MM.1S (cell line): ENCODE measurements at regions not wholly inside any gene's neighbourhood (a gene's known extent, or its start where the extent isn't known, plus 50 kb on each side); places are given as distances from the start of the nearest gene placed in this dataset.

ENCODE experiments used
- DNase-seq: peaks from one replicate; pipeline ENCODE4 v3.0.0-alpha.2; 2015
- H2AFZ ChIP-seq: fragments of 300-600 bp; sonication (generic); 2 replicates; pipeline ENCODE4 v1.6.0; 2016; ENCODE audit warnings: antibody characterized with exemption, low read length
- H3F3A ChIP-seq: fragments of 300-600 bp; sonication (generic); 2 replicates; pipeline ENCODE4 v1.6.1; 2016; ENCODE audit warnings: mild to moderate bottlenecking, antibody characterized with exemption, low read length, moderate library complexity, mixed read lengths; ENCODE audit not compliant: insufficient read depth
- H3K27ac ChIP-seq: fragments of 300-600 bp; sonication (generic); 2 replicates; pipeline ENCODE4 v1.5.1; 2016; ENCODE audit warnings: mild to moderate bottlenecking, low read length
- H3K27me3 ChIP-seq: fragments of 300-600 bp; sonication (generic); replicated peaks from 2 replicates; pipeline ENCODE4 v1.6.0; 2016; ENCODE audit warnings: low read length; ENCODE audit not compliant: insufficient read depth
- H3K36me3 ChIP-seq: fragments of 300-600 bp; sonication (generic); replicated peaks from 2 replicates; pipeline ENCODE4 v1.6.1; 2016; ENCODE audit warnings: mild to moderate bottlenecking, low read length, mixed read lengths; ENCODE audit not compliant: insufficient read depth
- H3K4me1 ChIP-seq: fragments of 300-600 bp; sonication (generic); 2 replicates; pipeline ENCODE4 v1.6.1; 2016; ENCODE audit warnings: low read length, mixed read lengths
- H3K4me2 ChIP-seq: fragments of 300-600 bp; sonication (generic); 2 replicates; pipeline ENCODE4 v1.6.0; 2016; ENCODE audit warnings: low read depth, low read length
- H3K4me3 ChIP-seq: fragments of 300-600 bp; sonication (generic); 2 replicates; pipeline ENCODE4 v1.5.1; 2016; ENCODE audit warnings: low read length, mixed read lengths
- H3K79me2 ChIP-seq: fragments of 300-600 bp; sonication (generic); 2 replicates; pipeline ENCODE4 v1.6.1; 2016; ENCODE audit warnings: mixed run types, low read length, mixed read lengths
- H3K9ac ChIP-seq: fragments of 300-600 bp; sonication (generic); 2 replicates; pipeline ENCODE4 v1.6.1; 2016; ENCODE audit warnings: low read length, mixed read lengths
- H3K9me2 ChIP-seq: fragments of 300-600 bp; sonication (generic); replicated peaks from 2 replicates; pipeline ENCODE4 v1.6.1; 2016; ENCODE audit warnings: mild to moderate bottlenecking, low read length, mixed read lengths; ENCODE audit not compliant: insufficient read depth
- H3K9me3 ChIP-seq: fragments of 300-600 bp; sonication (generic); replicated peaks from 2 replicates; pipeline ENCODE4 v1.6.1; 2016; ENCODE audit warnings: mild to moderate bottlenecking, low read length, mixed read lengths; ENCODE audit not compliant: insufficient read depth
- H4K20me1 ChIP-seq: fragments of 300-600 bp; sonication (generic); 2 replicates; pipeline ENCODE4 v1.6.1; 2016; ENCODE audit warnings: mild to moderate bottlenecking, low read length, moderate library complexity, mixed read lengths; ENCODE audit not compliant: insufficient read depth
- EZH2 ChIP-seq: fragments of 300-600 bp; sonication (generic); optimal IDR thresholded peaks from 2 replicates; pipeline ENCODE3; 2017; ENCODE audit warnings: low read depth, mild to moderate bottlenecking, antibody characterized with exemption, low read length, mixed read lengths
- EZH2phosphoT487 ChIP-seq: fragments of 300-600 bp; sonication (generic); IDR thresholded peaks from 2 replicates; pipeline ENCODE4 v1.6.1; 2018; ENCODE audit warnings: antibody characterized with exemption, low read length
- TF ChIP-seq, protein P1 (sequence below): fragments of 300-600 bp; sonication (generic); IDR thresholded peaks from 2 replicates; pipeline ENCODE4 v1.5.1; 2016; ENCODE audit warnings: antibody characterized with exemption, low read length, mixed read lengths

GRCh38 chr14:97490521-97491070, 693.4 kb downstream of the VRK1 start:
- no peaks in the 10 kb centered on the region for H3K9me2 ChIP-seq
- no peak overlapping the region for H3K4me2 ChIP-seq
- H3K9ac ChIP-seq = no peak overlapping the region
- H3K4me1 ChIP-seq = no peaks in the 10 kb centered on the region
- TF ChIP-seq, protein P1, sequence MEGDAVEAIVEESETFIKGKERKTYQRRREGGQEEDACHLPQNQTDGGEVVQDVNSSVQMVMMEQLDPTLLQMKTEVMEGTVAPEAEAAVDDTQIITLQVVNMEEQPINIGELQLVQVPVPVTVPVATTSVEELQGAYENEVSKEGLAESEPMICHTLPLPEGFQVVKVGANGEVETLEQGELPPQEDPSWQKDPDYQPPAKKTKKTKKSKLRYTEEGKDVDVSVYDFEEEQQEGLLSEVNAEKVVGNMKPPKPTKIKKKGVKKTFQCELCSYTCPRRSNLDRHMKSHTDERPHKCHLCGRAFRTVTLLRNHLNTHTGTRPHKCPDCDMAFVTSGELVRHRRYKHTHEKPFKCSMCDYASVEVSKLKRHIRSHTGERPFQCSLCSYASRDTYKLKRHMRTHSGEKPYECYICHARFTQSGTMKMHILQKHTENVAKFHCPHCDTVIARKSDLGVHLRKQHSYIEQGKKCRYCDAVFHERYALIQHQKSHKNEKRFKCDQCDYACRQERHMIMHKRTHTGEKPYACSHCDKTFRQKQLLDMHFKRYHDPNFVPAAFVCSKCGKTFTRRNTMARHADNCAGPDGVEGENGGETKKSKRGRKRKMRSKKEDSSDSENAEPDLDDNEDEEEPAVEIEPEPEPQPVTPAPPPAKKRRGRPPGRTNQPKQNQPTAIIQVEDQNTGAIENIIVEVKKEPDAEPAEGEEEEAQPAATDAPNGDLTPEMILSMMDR = no peak
- TF ChIP-seq EZH2phosphoT487 (no peak), EZH2 (no peak)
- H3K27ac ChIP-seq = no peak overlapping the region
- H3K9me3 ChIP-seq = no peaks in the 10 kb centered on the region
- H3K27me3 ChIP-seq = no peaks in the 10 kb centered on the region
- H4K20me1 ChIP-seq = no peaks in the 10 kb centered on the region
- no peak overlapping the region for H3K4me3 ChIP-seq
- no peaks in the 10 kb centered on the region for H3K36me3 ChIP-seq
- no peak overlapping the region for H2AFZ ChIP-seq
- H3K79me2 ChIP-seq = no peaks in the 10 kb centered on the region
- no peak for DNase-seq
- no peaks in the 10 kb centered on the region for H3F3A ChIP-seq

DNA sequence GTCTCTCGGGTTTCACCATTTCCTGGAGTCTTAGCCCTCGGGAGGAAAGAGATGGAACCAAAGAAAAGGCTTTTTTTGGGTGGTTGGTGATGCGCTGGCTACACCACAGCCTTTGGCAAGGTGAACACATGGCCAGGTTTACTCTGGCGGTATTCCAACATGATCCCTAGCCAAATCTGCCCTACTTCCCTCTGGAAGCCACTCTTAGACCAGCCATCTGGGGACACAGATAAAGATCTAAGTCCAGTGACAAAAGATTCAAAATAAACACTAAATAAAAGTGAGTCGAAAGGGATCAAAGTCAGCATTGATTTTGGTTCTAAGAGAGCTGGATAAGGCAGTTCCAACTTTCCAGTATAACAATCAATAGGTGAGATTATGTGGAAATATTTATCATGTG, 694.5 kb downstream of the VRK1 start:
- H3K9me3 ChIP-seq = no peaks in the 10 kb centered on the region
- H3F3A ChIP-seq = no peaks in the 10 kb centered on the region
- H3K27ac ChIP-seq = no peak overlapping the region
- no peak overlapping the region for H3K9ac ChIP-seq
- no peaks in the 10 kb centered on the region for H3K79me2 ChIP-seq
- no peaks in the 10 kb centered on the region for H3K9me2 ChIP-seq
- no peak overlapping the region for H2AFZ ChIP-seq
- H3K4me1 ChIP-seq = no peaks in the 10 kb centered on the region
- no peaks in the 10 kb centered on the region for H3K36me3 ChIP-seq
- DNase-seq = no peak
- TF ChIP-seq, protein P1 = no peak
- no peak overlapping the region for H3K4me2 ChIP-seq
- no peak overlapping the region for H3K4me3 ChIP-seq
- no peaks in the 10 kb centered on the region for H3K27me3 ChIP-seq
- no peaks in the 10 kb centered on the region for H4K20me1 ChIP-seq

DNA sequence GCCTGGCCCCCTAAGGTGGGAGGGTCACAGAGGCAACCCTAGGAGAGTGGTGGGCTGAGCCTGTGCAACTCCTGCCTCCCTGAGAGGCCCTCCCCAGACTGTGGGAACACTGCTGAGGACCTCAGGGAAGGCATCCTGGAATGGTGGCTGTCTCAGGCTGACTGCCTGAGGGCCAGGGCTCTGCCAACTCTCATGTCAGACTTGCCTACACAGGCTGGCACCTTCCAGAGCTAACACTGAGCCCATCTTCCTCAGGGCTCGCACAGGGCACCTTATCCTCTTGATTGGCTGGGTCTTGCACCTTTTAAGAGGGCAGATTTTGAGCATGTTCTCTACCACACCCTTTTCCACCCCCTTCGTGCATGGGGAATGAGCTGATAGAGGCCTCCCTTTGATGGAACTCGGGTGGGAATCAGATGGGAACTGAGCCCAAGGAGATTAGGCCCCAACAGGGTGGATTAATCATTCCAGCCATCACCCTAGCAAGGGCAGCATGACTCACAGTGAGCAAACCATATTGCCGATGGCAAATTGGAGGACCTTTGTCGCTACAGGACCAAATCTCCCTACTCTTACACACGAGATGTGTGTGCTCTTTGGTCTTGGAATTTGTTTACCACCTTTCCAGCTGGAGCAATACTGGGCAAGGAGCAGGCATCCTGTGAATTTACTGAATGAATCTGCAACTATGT, 702.8 kb downstream of the VRK1 start:
- H3K9ac ChIP-seq = no peak overlapping the region
- no peaks in the 10 kb centered on the region for H3K36me3 ChIP-seq
- no peaks in the 10 kb centered on the region for H3F3A ChIP-seq
- DNase-seq = no peak
- H3K9me3 ChIP-seq = no peaks in the 10 kb centered on the region
- H4K20me1 ChIP-seq = no peaks in the 10 kb centered on the region
- no peaks in the 10 kb centered on the region for H3K27me3 ChIP-seq
- H3K27ac ChIP-seq = no peak overlapping the region
- no peak overlapping the region for H2AFZ ChIP-seq
- TF ChIP-seq, protein P1 = no peak
- TF ChIP-seq EZH2 (no peak), EZH2phosphoT487 (no peak)
- H3K4me1 ChIP-seq = no peaks in the 10 kb centered on the region
- no peaks in the 10 kb centered on the region for H3K9me2 ChIP-seq
- H3K4me2 ChIP-seq = no peak overlapping the region
- no peak overlapping the region for H3K4me3 ChIP-seq
- H3K79me2 ChIP-seq = no peaks in the 10 kb centered on the region
